HFF-Myc (cell line): ENCODE measurements at regions not wholly inside any gene's neighbourhood (a gene's known extent, or its start where the extent isn't known, plus 50 kb on each side); places are given as distances from the start of the nearest gene placed in this dataset.

Source experiments
- DNase-seq: peaks from one replicate; pipeline ENCODE4 v3.0.0-alpha.2; 2011; ENCODE audit warnings: low read depth; ENCODE audit errors: extremely low read depth
- H3K4me3 ChIP-seq: replicated peaks from 2 replicates; pipeline ENCODE4 v1.5.1; 2011; ENCODE audit warnings: low read depth, mild to moderate bottlenecking, control low read depth, low read length
- CTCF ChIP-seq: IDR thresholded peaks from 2 replicates; pipeline ENCODE4 v1.5.1; 2012; ENCODE audit warnings: mild to moderate bottlenecking, low read depth, low read length, control low read depth; ENCODE audit errors: missing control alignments

GRCh38 chr1:172897738-172898137 is 153.0 kb downstream of the TNFSF18 start:
- no peak overlapping the region for H3K4me3 ChIP-seq
- TF ChIP-seq CTCF = no peak
- no peak for DNase-seq

- no peak for DNase-seq
- no peak for TF ChIP-seq CTCF
- H3K4me3 ChIP-seq = no peak overlapping the region
Observed at GRCh38 chr1:172898866-172899265, 151.9 kb downstream of the TNFSF18 start.

DNA sequence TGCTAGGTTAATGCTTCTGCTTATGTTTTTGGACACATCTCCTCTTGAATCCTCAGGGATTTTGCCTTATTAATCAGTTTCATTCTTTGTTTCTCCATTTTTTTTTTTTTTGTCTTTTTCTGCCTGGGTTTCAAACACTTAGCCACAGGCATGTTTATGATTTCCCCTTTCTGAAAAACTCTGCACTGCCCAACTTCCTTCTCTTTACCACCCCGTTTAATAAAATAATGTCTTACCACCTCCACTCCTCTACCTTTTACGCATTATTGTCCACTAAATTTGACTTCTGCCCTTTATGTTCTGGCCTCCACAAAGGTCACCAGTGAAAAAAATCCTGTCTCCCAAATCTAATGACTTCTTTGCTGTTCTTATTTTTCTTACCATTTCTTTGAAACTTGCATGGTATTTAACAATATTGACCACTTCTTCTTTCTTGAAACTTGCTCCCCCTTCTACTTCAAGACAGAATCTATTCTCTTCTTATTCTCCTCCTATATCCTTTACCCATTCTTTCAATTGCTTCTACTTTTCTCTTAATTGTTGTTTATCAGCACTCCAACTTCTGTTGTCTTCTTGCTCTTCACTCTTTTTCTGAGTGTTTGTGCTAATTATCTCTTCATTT is 150.3 kb downstream of the TNFSF18 start:
- no peak for TF ChIP-seq CTCF
- DNase-seq = no peak
- no peak overlapping the region for H3K4me3 ChIP-seq

DNA sequence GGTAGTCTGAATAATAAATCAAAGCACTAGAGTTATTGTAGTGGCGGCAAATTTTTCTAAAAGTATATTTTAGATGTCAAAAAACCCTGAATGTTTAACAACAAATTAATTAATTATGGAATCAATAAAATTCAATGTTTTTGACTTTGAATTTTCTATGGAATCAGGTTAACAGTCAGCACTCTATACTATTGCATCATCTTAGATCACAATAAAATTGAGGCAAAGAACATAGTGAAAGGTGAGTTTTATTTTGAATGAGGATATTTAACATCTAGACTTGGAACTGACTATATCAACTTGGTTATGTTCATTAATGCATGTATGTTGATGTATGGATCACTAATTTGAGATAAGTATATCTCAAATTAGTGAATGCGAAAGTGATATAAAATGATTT is 148.5 kb downstream of the TNFSF18 start:
- TF ChIP-seq CTCF = no peak
- H3K4me3 ChIP-seq = no peak overlapping the region
- no peak for DNase-seq

- no peak overlapping the region for H3K4me3 ChIP-seq
- DNase-seq = no peak
- TF ChIP-seq CTCF = no peak
Observed at GRCh38 chr1:172902861-172903381, 147.8 kb downstream of the TNFSF18 start.

DNA sequence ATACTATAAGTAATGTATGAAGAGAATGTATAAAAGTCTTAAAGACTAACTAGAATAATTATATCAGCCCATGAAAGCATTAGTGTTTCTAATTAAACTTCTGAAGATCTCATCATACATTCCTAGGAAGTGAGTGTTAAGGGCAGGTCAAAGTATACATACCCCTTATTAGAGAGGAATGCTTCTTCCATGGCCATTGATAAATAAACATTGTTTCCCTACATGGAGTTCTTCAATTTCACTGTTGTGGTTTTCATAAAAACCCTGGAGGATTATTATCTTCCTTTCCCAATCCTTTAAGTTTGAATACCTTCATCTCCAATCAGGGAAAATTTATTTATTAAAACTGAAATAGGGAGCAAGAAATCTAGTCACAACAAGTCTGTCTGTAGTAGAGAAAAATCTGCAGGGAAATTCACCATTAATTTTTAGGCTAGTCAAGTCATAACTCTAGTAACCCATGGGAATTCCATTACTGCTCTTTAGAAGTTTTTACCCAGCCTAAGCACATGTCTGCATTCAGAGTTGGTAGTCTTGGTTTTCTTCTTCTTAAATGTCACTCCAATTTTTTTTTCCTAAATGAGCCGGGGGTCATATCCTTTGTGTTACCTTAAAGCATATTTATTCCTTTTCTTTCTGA is 147.0 kb downstream of the TNFSF18 start:
- TF ChIP-seq CTCF = no peak
- no peak overlapping the region for H3K4me3 ChIP-seq
- DNase-seq = peak; percentile 69

DNA sequence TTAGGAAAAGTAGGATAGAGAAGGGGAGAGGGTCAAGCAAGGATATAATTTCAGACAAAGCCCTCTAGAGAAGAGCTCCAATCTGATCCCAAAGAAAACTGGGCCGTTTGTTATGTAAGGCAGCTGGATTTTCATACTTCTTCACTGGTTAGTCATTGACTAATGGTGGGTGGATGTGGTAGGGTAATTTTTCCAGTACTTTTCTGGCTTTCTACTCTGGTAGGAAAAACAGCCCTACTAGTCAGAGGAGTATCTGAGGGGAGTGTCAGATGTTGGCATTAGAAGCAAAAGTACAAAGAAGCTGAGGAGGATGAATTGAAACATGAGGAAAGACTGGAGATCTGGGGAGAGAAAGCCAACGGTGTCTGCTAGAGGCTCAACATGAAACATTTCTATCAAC is 145.3 kb downstream of the TNFSF18 start:
- H3K4me3 ChIP-seq = no peak overlapping the region
- no peak for DNase-seq
- TF ChIP-seq CTCF = no peak
